ENCODE measurements at regions not wholly inside any gene's neighbourhood (a gene's known extent, or its start where the extent isn't known, plus 50 kb on each side); places are given as distances from the start of the nearest gene placed in this dataset.

DNA sequence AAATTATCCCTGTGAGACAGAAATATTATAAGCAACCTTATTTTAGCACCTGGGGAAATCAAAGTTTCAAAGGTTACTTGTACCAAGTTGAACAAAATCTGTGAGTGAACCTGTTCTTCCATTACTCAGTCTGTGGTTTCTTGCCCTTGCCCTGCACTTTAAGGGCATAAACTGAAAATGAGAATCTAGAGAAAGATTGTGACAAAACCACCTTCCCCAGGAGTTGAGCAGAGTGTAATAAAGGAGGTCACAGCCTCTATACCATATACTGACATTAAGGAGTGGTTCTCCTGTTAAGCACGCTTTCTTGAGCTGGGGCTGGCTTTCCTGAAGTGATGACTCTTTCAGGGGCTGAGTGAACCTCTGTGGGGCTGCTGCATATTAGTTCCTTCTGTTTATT lies 143.4 kb downstream of the PDCD6IP start:
- TF ChIP-seq, protein P1, sequence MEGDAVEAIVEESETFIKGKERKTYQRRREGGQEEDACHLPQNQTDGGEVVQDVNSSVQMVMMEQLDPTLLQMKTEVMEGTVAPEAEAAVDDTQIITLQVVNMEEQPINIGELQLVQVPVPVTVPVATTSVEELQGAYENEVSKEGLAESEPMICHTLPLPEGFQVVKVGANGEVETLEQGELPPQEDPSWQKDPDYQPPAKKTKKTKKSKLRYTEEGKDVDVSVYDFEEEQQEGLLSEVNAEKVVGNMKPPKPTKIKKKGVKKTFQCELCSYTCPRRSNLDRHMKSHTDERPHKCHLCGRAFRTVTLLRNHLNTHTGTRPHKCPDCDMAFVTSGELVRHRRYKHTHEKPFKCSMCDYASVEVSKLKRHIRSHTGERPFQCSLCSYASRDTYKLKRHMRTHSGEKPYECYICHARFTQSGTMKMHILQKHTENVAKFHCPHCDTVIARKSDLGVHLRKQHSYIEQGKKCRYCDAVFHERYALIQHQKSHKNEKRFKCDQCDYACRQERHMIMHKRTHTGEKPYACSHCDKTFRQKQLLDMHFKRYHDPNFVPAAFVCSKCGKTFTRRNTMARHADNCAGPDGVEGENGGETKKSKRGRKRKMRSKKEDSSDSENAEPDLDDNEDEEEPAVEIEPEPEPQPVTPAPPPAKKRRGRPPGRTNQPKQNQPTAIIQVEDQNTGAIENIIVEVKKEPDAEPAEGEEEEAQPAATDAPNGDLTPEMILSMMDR (conservative IDR thresholded peaks at IDR 0.05), result no peak
- no peak for TF ChIP-seq EZH2 (IDR thresholded peaks at IDR 0.05; ENCODE audit: low read depth)
